ENCODE measurements at regions not wholly inside any gene's neighbourhood (a gene's known extent, or its start where the extent isn't known, plus 50 kb on each side); places are given as distances from the start of the nearest gene placed in this dataset.

- CTCF ChIA-PET, result interaction anchor here (0.6 to 0.7 kb wide), 2 partner anchors 9 to 101 kb away, joined by 3 read pairs; no protein-coding TSS in a partner anchor
- DNase-seq, result no peak
- no peaks in the 10 kb centered on the region for H3K4me1 Mint-ChIP-seq (ENCODE audit: low read depth)
- H3K4me3 Mint-ChIP-seq, result no peak overlapping the region
- peaks cover 4% of the 10 kb centered on the region for H3K27me3 Mint-ChIP-seq (ENCODE audit: low read depth)
- H3K27ac Mint-ChIP-seq, result no peak overlapping the region
- H3K36me3 Mint-ChIP-seq (ENCODE audit: low read depth), result no peaks in the 10 kb centered on the region
- intact Hi-C loops (cut with micrococcal nuclease), result no loop called here
- no peaks in the 10 kb centered on the region for H3K9me3 Mint-ChIP-seq
Measured at GRCh38 chr13:46953331-46953730, 56.5 kb upstream of the HTR2A start.

GRCh38 chr13:46951516-46951915 is 54.7 kb upstream of the HTR2A start:
- no peak overlapping the region for H3K27ac Mint-ChIP-seq
- H3K9me3 Mint-ChIP-seq, result no peaks in the 10 kb centered on the region
- no peaks in the 10 kb centered on the region for H3K4me1 Mint-ChIP-seq (ENCODE audit: low read depth)
- H3K36me3 Mint-ChIP-seq (ENCODE audit: low read depth), result no peaks in the 10 kb centered on the region
- CTCF ChIA-PET, result no interaction called here
- H3K4me3 Mint-ChIP-seq, result no peak overlapping the region
- intact Hi-C loops (cut with micrococcal nuclease), result no loop called here
- no peak for DNase-seq
- H3K27me3 Mint-ChIP-seq (ENCODE audit: low read depth), result peaks cover 4% of the 10 kb centered on the region

GRCh38 chr13:46949211-46949610 is 52.4 kb upstream of the HTR2A start:
- Mint-ChIP-seq H3K27me3 (ENCODE audit: low read depth) (peaks cover 4% of the 10 kb centered on the region), H3K4me3 (no peak overlapping the region), H3K27ac (no peak overlapping the region), H3K36me3 (ENCODE audit: low read depth) (no peaks in the 10 kb centered on the region), H3K9me3 (no peaks in the 10 kb centered on the region), H3K4me1 (ENCODE audit: low read depth) (no peaks in the 10 kb centered on the region)
- intact Hi-C loops (cut with micrococcal nuclease), result no loop called here
- CTCF ChIA-PET, result no interaction called here
- DNase-seq, result no peak

- DNase-seq, result no peak
- Mint-ChIP-seq H3K4me3 (no peak overlapping the region), H3K36me3 (ENCODE audit: low read depth) (no peaks in the 10 kb centered on the region), H3K9me3 (peaks cover 3% of the 10 kb centered on the region), H3K4me1 (ENCODE audit: low read depth) (no peaks in the 10 kb centered on the region), H3K27ac (no peak overlapping the region), H3K27me3 (ENCODE audit: low read depth) (peaks cover 4% of the 10 kb centered on the region)
- intact Hi-C loops (cut with micrococcal nuclease), result no loop called here
- CTCF ChIA-PET, result no interaction called here
Measured at GRCh38 chr13:46948338-46948737, 51.5 kb upstream of the HTR2A start.

- CTCF ChIA-PET, result no interaction called here
- no peak overlapping the region for H3K4me3 Mint-ChIP-seq
- no peaks in the 10 kb centered on the region for H3K4me1 Mint-ChIP-seq (ENCODE audit: low read depth)
- intact Hi-C loops (cut with micrococcal nuclease), result no loop called here
- no peaks in the 10 kb centered on the region for H3K36me3 Mint-ChIP-seq (ENCODE audit: low read depth)
- H3K27ac Mint-ChIP-seq, result no peak overlapping the region
- peaks cover 4% of the 10 kb centered on the region for H3K27me3 Mint-ChIP-seq (ENCODE audit: low read depth)
- no peak for DNase-seq
- peaks cover 3% of the 10 kb centered on the region for H3K9me3 Mint-ChIP-seq
Measured at GRCh38 chr13:46947425-46948191, 50.8 kb upstream of the HTR2A start.
